NCI-H1417 treated with DMSO at 0.1 percent for 48 hours (cell line): ENCODE measurements at regions not wholly inside any gene's neighbourhood (a gene's known extent, or its start where the extent isn't known, plus 50 kb on each side); places are given as distances from the start of the nearest gene placed in this dataset.

ENCODE experiments used
- DNase-seq: peaks from one replicate; lab custom pipeline; 2025; lab: John Stamatoyannopoulos, UW

DNA sequence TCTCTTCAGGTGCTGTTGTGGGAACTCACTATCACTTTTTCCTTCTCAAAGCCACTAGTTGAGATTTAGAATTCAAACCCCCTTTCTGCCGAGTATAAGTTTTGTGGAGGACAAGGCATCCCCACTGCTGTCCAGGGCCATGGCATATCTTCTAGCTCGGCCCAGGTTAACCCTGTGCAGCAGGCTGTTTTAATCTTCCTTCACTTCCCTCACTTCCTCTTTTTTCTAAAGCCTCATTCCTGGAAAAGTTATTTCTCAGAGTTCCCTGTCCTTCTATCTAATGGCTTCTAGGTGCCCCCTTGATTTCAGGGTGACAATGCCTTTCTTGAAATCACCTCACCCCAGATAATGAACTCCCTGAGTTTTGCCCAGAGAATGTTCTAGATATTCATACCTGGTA is 222.3 kb downstream of the SNX10 start:
- DNase-seq = no peak

DNA sequence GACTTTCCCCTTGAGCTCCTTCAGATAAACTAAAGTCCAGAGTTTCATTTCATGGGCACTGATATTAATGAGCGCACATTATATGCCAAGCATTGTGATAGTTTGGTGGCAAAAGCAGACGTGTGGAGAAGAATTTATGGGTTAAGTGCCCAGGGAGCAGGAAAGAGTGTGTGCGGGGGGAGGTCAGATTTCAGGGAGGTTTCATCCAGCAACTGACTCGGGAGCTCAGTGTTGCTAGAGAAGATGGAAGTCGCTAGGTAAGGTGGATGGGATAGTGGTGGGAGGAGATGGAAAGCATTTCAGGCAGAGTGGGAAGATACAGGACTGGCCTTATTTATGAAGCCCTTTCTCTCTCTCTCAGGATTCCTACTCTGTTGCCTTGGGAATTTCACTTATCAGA is 223.0 kb downstream of the SNX10 start:
- DNase-seq = no peak

DNA sequence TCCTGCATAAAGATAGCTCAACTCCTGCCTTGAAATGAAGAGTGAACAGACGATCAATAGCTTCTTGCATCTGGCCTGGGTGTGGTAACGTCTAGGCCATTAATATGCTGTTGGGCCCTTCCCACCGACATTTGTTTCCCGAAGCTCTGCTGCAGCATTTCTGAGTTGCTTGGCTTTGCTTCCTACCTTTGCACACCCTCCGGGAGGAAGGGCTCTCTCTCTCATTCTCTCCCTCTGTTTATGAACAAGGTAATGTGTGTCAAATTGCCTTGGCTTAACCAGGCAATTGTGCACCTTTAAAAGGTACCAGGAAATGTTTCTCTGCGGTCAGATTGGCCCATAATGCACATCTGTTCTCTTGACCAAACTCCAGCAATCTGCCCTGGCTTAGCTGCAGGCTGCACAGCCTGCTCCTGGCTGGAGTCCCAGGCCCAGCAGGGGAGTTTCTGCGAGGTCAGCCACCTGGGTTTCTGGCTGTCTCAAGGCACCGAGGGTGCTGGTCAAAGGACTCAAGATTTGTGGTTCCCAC is 223.7 kb downstream of the SNX10 start:
- DNase-seq = no peak

GRCh38 chr7:26520483-26520882 is 228.8 kb downstream of the SNX10 start:
- no peak for DNase-seq

DNA sequence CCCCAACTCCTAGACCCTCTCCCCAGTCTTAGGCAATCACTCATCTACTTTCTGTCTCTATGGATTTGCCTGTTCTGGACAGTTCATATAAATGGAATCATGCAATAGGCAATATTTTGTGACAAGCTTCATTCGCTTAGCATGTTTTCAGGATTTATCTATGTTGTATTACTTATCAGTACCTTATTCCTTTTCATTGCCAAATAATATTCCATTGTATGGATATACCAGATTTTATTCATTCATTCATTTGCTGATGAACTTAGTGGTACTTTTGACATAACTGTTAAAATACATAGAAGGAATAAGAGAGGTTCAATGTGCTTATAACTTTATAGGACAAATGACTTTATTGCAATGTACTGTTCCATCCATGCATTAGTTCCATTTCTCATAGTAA is 231.0 kb downstream of the SNX10 start:
- DNase-seq = no peak

GRCh38 chr7:26525398-26526264 is 234.0 kb downstream of the SNX10 start:
- peak; percentile 88 for DNase-seq

DNA sequence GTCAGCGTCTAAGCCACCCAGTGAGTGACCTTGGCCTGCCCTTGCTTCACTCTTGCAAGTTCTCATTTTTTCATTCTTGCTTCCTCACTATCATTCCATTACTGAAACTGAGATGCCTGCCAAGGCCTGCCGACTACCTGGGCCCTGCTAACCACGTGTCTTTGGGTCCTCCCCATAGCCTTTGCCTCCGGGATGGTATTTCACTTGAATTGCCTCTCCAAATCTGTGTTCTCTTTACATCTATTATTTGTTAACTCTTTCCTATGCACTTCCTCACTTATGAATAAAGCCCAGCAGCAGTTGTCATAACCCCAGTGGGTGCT is 234.6 kb downstream of the SNX10 start:
- DNase-seq = no peak

DNA sequence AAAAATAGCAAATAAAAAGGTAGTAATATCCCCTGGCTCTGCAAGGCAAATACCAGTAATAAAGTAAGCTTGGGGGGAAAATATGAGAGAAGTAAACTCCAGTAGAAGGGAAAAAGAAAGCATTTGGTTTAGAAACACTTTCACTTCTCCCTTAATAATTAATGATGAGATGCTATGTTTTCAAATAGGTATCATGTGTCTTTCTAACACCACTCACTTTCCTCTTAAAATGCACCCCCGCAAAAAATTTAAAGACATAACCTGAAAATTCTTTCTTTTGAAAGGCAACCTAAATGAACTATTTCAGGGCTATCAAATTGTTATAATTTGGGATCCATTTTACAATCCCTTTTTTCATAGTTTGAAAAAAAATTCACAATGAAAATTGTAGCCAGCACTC is 240.3 kb downstream of the SNX10 start:
- no peak for DNase-seq

GRCh38 chr7:26532471-26532870 is 240.8 kb downstream of the SNX10 start:
- DNase-seq = no peak

GRCh38 chr7:26533217-26533616 is 241.6 kb downstream of the SNX10 start:
- DNase-seq = no peak

DNA sequence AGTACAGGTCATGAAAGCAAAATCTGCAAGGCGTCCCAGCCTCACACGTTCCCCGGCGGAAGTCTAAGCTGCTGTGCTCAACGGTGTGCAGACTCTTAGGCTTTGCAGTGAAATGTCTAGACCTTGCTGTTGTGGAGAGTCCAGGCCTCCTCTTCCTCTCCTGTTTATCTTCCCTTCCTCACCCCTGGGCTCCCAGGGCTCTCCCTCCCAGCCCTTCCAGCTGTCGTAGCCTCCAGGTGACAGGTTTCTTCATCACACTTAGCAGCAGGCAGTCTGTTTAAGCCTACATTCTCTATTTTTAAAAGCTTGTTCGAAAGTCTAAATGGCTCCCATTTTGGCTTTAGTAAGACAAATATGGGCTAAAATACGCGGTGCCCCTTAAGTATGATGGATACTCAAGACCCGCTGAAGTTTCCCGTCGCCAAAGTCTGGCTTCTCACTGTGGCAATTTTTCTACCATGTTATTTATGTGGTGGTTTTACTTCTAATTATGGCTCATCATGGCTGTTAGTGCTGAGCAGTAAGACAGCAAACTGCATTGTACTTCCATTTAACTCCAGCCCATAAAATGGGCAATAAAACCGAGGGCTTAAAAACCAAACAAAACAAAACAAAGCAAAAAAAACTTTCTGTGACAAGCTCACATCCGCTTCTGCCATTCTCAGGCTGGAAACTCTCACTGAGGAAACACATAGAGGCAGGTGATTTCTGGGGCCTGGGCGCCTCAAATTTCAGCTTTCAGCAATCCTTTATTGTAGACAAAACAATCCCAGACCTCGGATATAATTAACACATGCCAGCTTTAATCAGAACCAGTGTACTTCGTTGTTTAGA is 243.2 kb downstream of the SNX10 start:
- DNase-seq = peak; percentile 98

GRCh38 chr7:26535483-26536007 is 243.9 kb downstream of the SNX10 start:
- DNase-seq = no peak

DNA sequence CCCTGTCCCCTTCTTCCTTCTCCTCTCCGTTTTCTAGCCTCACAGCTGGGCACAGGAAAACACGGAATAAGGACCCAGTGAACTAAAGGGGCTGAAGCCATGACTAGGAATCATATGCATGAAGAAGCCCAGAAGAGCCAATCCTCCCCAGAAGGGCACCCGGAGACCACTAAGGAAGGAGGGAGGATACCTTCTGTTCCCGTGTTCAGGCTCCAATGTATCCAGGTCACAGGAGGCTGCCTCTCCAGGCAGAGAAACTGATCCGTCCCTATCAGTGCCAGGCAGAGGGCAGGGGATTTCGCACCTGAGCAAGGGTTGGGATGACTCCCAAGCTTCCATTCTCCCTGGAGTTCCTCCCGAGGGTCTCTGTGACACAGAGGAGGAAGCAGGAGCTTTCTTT is 246.6 kb downstream of the SNX10 start:
- DNase-seq = no peak

DNA sequence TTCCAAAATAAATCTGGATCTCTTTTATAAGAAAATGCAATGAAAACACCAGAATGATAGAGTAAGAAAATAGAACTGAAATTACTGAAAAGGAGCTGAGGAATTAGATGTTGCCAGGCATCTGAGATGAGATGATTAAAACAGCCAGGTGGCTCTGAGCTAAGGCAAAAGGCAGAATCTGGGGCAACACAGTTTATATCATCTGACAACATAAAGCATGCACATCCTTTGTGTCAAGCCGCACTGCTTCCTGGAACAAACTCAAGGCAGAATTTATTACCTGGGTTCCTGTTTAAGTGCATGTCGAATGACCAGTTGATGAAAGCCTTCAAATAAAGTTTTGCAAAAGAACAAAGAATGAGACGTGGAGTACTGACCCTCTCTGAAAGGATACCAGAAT is 247.0 kb downstream of the SNX10 start:
- DNase-seq = no peak

GRCh38 chr7:26543340-26543739 is 251.7 kb downstream of the SNX10 start:
- no peak for DNase-seq

GRCh38 chr7:26543951-26544350 is 252.3 kb downstream of the SNX10 start:
- DNase-seq = no peak

- no peak for DNase-seq
Measured at GRCh38 chr7:26546508-26547053, 254.9 kb downstream of the SNX10 start.

GRCh38 chr7:26547156-26547555 is 255.5 kb downstream of the SNX10 start:
- no peak for DNase-seq

GRCh38 chr7:26549281-26549944 is 257.8 kb downstream of the SNX10 start:
- DNase-seq = no peak

DNA sequence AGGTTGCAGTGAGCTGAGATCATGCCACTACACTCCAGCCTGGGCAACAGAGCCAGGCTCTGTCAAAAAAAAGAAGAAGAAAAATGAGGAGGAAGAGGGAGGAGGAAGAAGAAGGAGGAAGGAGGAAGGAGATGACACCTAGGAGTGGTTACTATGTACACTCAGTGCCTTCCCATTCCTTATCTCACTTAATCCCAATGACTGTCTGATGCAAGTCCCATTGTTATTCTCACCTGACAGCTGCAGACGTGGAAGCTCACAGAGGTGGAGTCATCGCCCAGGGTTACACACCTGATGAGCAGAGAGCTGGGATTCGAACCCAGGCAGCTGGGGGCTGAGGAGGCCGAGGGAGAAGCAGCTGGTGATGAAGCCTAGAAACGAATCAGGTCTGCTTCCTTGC is 258.8 kb downstream of the SNX10 start:
- no peak for DNase-seq

DNA sequence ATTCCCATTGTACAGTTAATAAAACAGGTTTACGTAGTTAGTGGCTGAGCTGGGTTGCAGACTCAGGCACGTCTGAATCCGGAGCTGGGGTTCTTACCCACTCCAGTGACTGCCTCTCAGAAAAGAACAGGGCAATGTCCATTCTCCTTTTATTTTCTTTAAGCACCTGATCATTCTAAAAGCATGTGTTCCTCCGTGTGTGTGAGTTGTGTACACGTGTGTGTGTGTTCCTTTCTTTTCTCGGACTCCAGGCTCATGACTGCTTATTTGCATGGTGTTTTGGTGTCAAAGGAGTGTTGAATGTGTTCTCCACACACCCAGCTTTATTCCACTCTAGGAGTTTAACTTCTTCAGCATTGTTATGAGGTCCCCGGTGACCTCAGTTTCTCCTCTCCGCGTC is 260.1 kb downstream of the SNX10 start:
- DNase-seq = no peak

GRCh38 chr7:26553128-26553527 is 261.5 kb downstream of the SNX10 start:
- DNase-seq = no peak
